ENCODE measurements at regions not wholly inside any gene's neighbourhood (a gene's known extent, or its start where the extent isn't known, plus 50 kb on each side); places are given as distances from the start of the nearest gene placed in this dataset.

DNA sequence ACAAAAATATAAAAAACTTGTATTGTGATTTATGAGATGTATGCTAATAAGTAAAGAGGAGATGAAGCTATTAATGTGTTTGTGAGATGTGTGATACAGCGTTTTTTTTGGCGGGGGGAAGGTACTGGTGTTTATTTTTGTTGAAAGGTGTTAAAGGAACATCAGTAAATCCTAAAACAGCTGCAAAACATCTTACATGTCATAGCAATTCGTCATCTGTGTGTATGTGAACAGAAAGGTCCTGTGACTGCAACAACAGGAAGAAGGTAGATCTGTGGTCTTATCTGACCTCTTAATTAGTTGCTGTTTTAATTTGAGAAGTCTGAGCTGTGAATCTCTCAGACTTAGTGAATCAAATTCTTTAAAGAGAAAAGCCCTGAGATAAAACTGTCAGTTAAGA, 1041.1 kb downstream of the JRKL start:
- Histone ChIP-seq H3K4me3 (no peak overlapping the region), H3K27ac (no peak overlapping the region), H3K27me3 (replicated peaks in 1 of 7) (no peaks in the 10 kb centered on the region), H3K36me3 (no peaks in the 10 kb centered on the region), H3K9me3 (no peaks in the 10 kb centered on the region), H3K4me1 (no peaks in the 10 kb centered on the region)
- 22 to 31% (median 28%) methylated on average over 3 of the region's 3 CpGs for WGBS, 5 donors
- DNase-seq = no peak
- TF ChIP-seq POLR2AphosphoS5 (IDR thresholded peaks at IDR 0.05) (no peak), POLR2A (IDR thresholded peaks at IDR 0.05) (no peak)
- TF ChIP-seq, protein P1, sequence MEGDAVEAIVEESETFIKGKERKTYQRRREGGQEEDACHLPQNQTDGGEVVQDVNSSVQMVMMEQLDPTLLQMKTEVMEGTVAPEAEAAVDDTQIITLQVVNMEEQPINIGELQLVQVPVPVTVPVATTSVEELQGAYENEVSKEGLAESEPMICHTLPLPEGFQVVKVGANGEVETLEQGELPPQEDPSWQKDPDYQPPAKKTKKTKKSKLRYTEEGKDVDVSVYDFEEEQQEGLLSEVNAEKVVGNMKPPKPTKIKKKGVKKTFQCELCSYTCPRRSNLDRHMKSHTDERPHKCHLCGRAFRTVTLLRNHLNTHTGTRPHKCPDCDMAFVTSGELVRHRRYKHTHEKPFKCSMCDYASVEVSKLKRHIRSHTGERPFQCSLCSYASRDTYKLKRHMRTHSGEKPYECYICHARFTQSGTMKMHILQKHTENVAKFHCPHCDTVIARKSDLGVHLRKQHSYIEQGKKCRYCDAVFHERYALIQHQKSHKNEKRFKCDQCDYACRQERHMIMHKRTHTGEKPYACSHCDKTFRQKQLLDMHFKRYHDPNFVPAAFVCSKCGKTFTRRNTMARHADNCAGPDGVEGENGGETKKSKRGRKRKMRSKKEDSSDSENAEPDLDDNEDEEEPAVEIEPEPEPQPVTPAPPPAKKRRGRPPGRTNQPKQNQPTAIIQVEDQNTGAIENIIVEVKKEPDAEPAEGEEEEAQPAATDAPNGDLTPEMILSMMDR (IDR thresholded peaks at IDR 0.05 in 8 of 11, conservative IDR thresholded peaks at IDR 0.05 in 3 of 11) = no peak
- intact Hi-C loops (cut with DNase I; ENCODE audit: low total_unique reads) = no loop called here

DNA sequence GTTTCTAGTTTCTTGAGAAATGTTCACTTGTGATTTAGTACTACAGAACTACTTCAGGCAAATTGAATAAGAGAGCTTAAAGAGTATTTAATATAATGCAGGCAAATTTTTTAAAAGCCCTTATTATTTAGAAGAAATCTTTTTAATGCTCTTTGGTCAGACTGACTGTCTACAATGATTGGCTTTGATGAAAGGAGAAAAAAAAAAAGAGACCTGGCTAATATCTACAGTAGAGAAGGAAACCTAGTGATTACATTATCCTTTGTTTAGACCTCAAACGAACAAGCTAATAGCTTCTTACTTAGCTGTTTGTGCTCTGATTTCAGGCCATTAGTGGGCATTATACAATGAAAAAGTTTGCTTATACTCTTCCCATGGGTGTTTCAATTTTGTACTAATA, 1043.1 kb downstream of the JRKL start:
- Histone ChIP-seq H3K27ac (no peak overlapping the region), H3K27me3 (replicated peaks in 1 of 7) (no peaks in the 10 kb centered on the region), H3K36me3 (no peaks in the 10 kb centered on the region), H3K4me1 (no peaks in the 10 kb centered on the region), H3K9me3 (peaks cover 0 to 4% (median 0%) of the 10 kb centered on the region in 8 donors), H3K4me3 (no peak overlapping the region)
- no peak for TF ChIP-seq POLR2AphosphoS5 (IDR thresholded peaks at IDR 0.05)
- no peak for TF ChIP-seq POLR2A (IDR thresholded peaks at IDR 0.05)
- TF ChIP-seq, protein P1 (IDR thresholded peaks at IDR 0.05 in 8 of 11, conservative IDR thresholded peaks at IDR 0.05 in 3 of 11) = no peak
- DNase-seq = no peak
- WGBS, 5 donors = 69 to 91% (median 79%) methylated on average over 1 of the region's 1 CpG
- intact Hi-C loops (cut with DNase I; ENCODE audit: low total_unique reads) = no loop called here

GRCh38 chr11:97445561-97445960, 1055.7 kb downstream of the JRKL start:
- Histone ChIP-seq H3K4me3 (no peak overlapping the region), H3K9me3 (peaks cover 0 to 7% (median 3%) of the 10 kb centered on the region in 8 donors)

DNA sequence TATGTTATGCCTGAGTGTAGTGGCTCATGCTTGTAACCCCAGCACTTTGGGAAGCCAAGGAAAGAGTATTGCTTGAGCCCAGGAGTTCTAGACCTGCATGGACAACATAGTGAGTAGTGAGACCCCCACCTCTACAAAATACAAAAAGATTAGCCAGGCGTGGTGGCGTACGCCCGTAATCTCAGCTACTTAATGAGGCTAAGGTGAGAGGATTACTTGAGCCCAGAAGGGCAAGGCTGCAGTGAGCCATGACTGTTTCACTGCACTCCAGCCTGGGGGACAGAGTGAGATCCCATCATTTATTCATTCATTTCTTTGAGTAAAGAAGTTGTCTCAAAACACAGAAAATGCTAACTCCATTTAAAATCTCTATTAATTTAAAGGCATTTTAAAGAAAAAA, 1061.6 kb downstream of the JRKL start:
- 83 to 95% (median 90%) methylated on average over 4 of the region's 4 CpGs for WGBS, 5 donors
- intact Hi-C loops (cut with DNase I; ENCODE audit: low total_unique reads) = no loop called here
- no peaks in the 10 kb centered on the region for H3K36me3 ChIP-seq
- no peak for DNase-seq
- H3K4me3 ChIP-seq = no peak overlapping the region
- H3K4me1 ChIP-seq = no peaks in the 10 kb centered on the region
- no peaks in the 10 kb centered on the region for H3K27me3 ChIP-seq (replicated peaks in 1 of 7)
- no peak overlapping the region for H3K27ac ChIP-seq
- no peaks in the 10 kb centered on the region for H3K9me3 ChIP-seq
- no peak for TF ChIP-seq POLR2AphosphoS5 (IDR thresholded peaks at IDR 0.05)
- no peak for TF ChIP-seq POLR2A (IDR thresholded peaks at IDR 0.05)
- TF ChIP-seq, protein P1 (IDR thresholded peaks at IDR 0.05 in 8 of 11, conservative IDR thresholded peaks at IDR 0.05 in 3 of 11) = no peak

More at GRCh38 chr11:97445561-97445960, 1055.7 kb downstream of the JRKL start:
- Histone ChIP-seq H3K4me1 (no peaks in the 10 kb centered on the region), H3K27ac (no peak overlapping the region), H3K27me3 (replicated peaks in 1 of 7) (no peaks in the 10 kb centered on the region), H3K36me3 (no peaks in the 10 kb centered on the region)
- TF ChIP-seq, protein P1 (IDR thresholded peaks at IDR 0.05 in 8 of 11, conservative IDR thresholded peaks at IDR 0.05 in 3 of 11) = no peak
- TF ChIP-seq POLR2A (IDR thresholded peaks at IDR 0.05) (no peak), POLR2AphosphoS5 (IDR thresholded peaks at IDR 0.05) (no peak)
- DNase-seq = no peak
- intact Hi-C loops (cut with DNase I; ENCODE audit: low total_unique reads) = no loop called here
- 58 to 76% (median 62%) methylated on average over 2 of the region's 2 CpGs for WGBS, 5 donors
